ENCODE measurements at regions not wholly inside any gene's neighbourhood (a gene's known extent, or its start where the extent isn't known, plus 50 kb on each side); places are given as distances from the start of the nearest gene placed in this dataset.

GRCh38 chr9:97747201-97747965 lies 50.2 kb upstream of the XPA start:
- WGBS (ENCODE audit: extremely low coverage, insufficient read length, low lambda C conversion rate), result no CpG with 5 or more reads among the region's 4 CpGs
- Histone ChIP-seq H2BK5ac (ENCODE audit: insufficient read length, low read length) (no peak overlapping the region), H3K9ac (ENCODE audit: extremely low read depth, insufficient read length, low read length) (no peak overlapping the region), H3K27ac (ENCODE audit: insufficient read length, low read depth, low read length) (no peak overlapping the region), H3K14ac (ENCODE audit: insufficient read depth, low read length) (no peak overlapping the region), H3T11ph (ENCODE audit: low read length) (no peak overlapping the region), H3K23ac (ENCODE audit: insufficient read length, low read depth, low read length) (no peak overlapping the region), H3K23me2 (ENCODE audit: insufficient read length, low read depth, low read length, poor library complexity, severe bottlenecking) (no peaks in the 10 kb centered on the region), H3K4me2 (ENCODE audit: insufficient read depth, insufficient read length, low read length) (no peak overlapping the region), H4K8ac (replicated peaks; ENCODE audit: insufficient read length, low read depth, low read length) (no peak overlapping the region), H3K4ac (ENCODE audit: low read depth, low read length) (no peak overlapping the region), H2BK20ac (ENCODE audit: low read depth, low read length, poor library complexity, severe bottlenecking) (no peak overlapping the region), H2AK5ac (ENCODE audit: insufficient read length, low read length) (no peak overlapping the region), H3K9me3 (ENCODE audit: control insufficient read depth, low read depth, low read length) (no peaks in the 10 kb centered on the region), H2BK120ac (ENCODE audit: low read depth, low read length, poor library complexity, severe bottlenecking) (no peak overlapping the region), H3K27me3 (ENCODE audit: insufficient read depth, low read length) (no peaks in the 10 kb centered on the region; the same call in 1 of the 2 replicates), H4K91ac (ENCODE audit: insufficient read length, low read depth, low read length) (no peak overlapping the region), H3K18ac (ENCODE audit: insufficient read length, low read depth, low read length) (no peak overlapping the region), H4K5ac (ENCODE audit: insufficient read length, low read depth, low read length) (no peak overlapping the region), H2AFZ (ENCODE audit: low read length) (no peak overlapping the region), H3K79me2 (ENCODE audit: insufficient read depth, low read length) (no peaks in the 10 kb centered on the region), H3K79me1 (ENCODE audit: insufficient read depth, low read depth, low read length, poor library complexity, severe bottlenecking) (no peaks in the 10 kb centered on the region), H2BK12ac (ENCODE audit: insufficient read length, low read depth, low read length) (no peak overlapping the region), H3K56ac (ENCODE audit: insufficient read length, low read depth, low read length) (no peak overlapping the region), H4K20me1 (ENCODE audit: control insufficient read depth, insufficient read depth, insufficient read length) (no peaks in the 10 kb centered on the region), H3K4me1 (ENCODE audit: insufficient read depth, low read length) (no peaks in the 10 kb centered on the region), H2BK15ac (ENCODE audit: low read depth, low read length) (no peak overlapping the region)
- DNase-seq, result no peak
- Mint-ChIP-seq H3K27ac (no peak overlapping the region), H3K9me3 (peaks cover 2 to 5% of the 10 kb centered on the region in 2 experiments; a peak in 2 of 5 replicates), H3K27me3 (ENCODE audit: low read depth) (peaks cover 47% of the 10 kb centered on the region), H3K4me3 (no peak overlapping the region), H3K36me3 (ENCODE audit: insufficient read depth in 1 of 3, low read depth in 3 of 3) (no peaks in the 10 kb centered on the region), H3K4me1 (peaks cover 16 to 20% of the 10 kb centered on the region in 2 experiments; a peak in 3 of 4 replicates)
- TF ChIP-seq CTCF (conservative IDR thresholded peaks at IDR 0.05), result no peak
